NCI-H146 treated with DMSO at 0.1 percent for 48 hours (cell line): ENCODE measurements at regions not wholly inside any gene's neighbourhood (a gene's known extent, or its start where the extent isn't known, plus 50 kb on each side); places are given as distances from the start of the nearest gene placed in this dataset.

ENCODE experiments used
- DNase-seq: peaks from one replicate; lab custom pipeline; 2025; ENCODE audit not compliant: unreplicated experiment; lab: John Stamatoyannopoulos, UW

DNA sequence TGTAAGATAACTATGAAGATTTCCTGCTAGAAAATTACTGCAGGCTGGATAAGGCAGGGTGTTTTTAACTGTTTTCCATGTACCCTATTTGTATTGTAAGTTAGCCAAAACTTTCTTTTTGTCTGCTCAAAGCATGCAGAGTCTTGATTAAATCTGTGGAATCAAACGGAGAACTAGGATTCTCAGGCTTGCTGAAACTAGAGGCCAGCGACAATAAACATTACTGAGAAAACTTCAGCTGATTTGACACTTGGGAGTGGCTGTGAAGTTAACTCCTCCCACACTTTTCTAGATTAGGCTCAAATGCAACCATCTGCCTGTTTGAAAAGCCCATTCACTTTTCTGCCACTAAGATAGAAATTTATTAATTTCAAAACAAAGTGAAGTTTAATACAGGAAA lies 153.2 kb upstream of the FRMD4B start:
- no peak for DNase-seq

DNA sequence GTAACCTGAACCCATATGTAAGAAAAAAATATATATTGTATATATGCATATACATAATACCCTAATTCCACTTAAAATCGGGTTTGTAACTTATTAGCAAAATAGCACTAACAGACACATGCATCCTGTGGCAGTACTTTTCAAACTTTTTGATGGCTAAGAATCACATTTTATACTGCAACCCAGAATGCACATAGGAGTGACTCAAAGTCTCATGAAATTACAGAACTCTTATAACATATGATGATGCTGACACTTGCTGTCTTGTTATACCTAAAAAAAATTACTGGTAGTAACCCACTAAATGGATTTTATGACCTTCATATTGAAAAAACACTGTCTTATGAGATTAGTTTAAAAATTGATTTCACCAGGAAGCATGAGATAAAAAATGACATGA lies 152.4 kb upstream of the FRMD4B start:
- no peak for DNase-seq

DNA sequence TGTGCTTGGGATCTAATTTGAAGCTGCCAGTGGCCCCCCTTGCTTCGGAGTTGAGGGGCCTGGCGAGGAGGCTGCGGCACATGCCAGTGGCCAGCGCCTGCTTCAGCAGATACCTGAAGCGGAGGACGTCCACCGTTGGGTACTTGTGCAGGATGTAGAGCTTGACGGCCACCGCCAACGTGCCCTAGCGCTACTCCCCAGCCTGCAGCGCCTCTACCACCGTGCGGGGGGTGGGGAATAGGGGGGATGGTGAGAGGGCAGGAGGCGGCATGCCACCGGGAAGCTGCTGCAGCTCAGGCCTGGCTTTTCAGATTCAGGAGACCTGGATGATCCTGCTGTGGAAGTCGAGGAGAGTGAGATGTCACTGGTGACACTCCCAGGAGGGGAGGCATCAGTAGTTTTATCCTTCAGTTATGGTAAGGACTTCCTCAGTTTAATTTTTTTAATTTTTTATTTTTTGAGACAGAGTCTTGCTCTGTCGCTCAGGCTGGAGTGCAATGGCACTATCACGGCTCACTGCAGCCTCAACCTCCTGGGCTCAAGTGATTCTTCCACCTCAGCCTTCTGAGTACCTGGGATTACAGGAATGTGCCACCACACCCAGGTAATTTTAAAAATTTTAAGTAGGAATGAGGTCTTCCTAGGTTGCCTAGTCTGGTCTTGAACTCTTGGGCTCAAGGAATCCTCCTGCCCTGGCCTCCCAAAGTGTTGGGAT lies 150.6 kb upstream of the FRMD4B start:
- no peak for DNase-seq

DNA sequence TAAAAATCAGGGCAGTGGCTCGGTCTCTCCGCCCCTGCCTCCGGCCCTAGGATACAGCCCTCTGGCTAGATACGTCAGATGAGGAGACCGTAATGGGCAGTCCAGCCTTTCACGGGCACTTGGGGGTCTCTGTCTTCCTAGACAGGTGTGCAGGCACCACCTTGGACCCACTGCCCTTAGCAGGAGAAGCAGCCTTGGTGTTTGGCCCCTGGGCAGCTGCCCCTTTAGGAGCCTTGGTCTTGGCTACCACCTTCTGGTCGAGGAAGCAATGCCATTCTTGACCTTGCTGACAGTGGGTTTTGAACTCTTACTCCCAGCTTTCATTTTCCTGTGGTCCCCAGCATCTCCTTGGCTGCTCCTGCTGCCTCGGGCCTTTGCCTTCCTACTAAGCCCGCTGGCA lies 149.7 kb upstream of the FRMD4B start:
- DNase-seq = no peak

DNA sequence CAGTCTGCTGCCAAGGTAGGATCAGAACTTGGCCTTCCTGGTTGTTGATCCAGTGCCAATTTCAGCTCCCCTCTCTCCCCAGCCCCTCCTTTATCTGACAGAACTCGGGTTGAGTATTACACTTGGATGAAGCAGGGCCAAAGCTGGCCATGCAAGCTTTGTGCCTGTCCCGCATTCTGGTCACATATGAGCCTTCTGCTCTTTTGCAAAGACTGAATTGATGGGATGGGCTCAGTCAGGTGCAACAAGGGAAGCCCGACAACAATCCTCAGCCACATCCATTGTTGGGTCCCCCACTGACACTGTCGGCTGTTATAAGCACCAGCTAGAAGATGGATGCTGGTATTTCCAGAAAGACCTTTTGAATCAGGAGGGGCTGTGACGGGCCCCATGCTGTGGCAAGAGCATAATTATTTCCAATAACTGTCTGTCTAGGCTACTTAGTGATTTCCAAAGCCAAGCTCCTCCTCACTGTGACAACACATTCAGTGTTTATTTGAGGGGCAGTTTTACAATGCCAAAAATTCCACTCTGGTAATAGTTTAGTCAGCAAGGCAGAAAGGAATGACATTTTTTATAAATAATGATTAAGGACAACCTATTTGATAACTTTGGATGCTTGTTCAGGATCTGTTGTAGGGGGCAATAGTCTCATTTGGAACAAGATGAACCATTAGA lies 146.8 kb upstream of the FRMD4B start:
- DNase-seq = no peak

DNA sequence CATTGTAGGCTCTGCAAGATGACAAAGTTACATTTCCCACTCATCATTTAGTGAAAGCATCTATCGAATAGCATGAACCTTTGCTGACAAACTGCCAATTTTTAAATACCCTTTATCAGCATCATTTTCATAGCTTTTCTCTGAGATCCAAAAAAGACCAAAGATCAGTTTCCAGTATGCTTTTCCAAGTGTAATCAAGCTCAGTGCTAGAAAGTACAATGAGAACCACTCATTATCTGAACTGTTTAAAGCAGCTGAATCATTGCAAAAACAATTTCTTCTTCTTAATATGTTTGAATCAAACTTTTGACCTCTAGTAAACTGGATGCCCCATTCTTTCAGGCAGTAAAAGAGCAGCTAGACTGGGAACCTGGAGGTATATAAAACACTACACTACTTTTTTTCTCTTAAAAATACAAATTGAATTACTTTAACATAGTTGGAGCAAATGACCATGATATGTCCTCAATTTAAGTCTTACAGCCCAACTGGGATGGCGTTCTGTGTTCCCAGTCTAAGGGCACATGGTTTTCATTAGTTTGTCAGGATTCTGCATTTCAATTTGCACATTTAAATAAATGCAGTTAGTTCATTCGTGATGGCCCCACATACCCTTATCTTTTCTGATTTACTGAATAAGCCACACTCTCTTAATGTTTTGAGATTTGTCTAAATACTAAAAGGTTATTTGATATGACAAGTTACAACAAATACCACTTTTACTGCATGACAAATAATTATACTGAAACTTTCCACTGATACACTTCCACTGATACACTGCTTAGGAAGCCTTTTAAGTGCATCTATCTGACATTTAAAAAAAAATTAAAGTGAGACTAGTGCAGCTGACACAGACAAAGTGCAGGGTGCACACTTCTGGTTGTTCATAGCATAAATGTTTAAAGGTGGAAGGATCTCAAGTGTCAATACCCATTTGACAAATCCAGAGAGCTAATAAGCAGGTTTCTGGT lies 146.0 kb upstream of the FRMD4B start:
- DNase-seq = no peak

DNA sequence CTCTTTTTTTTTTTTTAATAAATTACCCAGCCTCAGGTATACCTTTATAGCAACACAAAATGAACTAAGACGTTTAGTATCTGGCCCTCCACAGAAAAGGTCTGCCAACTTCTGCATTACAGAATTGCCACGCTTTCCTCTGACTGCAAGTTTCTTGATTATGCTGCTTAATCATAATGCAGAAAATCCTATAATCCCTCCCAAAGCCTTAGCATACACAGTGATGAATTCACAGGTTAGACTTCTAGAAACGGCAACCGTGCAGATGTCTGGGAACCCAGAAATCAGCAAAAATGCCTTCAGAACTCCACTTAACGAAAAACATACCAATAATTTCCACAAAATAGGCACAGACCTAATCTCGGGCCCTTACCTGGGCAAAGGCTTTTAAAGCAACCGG lies 144.7 kb upstream of the FRMD4B start:
- no peak for DNase-seq

DNA sequence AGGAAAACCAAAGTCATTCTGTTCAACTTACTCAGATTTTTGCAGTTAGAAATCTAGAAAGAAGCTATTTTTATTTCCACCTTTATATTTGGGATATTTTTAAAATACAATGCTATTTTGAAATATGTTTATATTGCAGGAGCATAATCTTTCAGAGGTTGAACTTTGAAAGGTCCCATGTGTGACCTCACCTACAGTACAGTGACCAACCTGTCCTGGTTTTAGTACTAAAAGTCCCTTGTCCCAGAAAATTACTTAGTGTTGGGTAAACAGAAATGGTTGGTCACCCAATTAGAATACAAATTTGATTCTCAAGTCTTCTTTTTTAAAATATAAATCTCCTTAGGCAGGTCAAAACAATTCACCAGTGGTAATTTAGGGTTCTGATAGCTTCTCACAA lies 141.6 kb upstream of the FRMD4B start:
- DNase-seq = no peak

DNA sequence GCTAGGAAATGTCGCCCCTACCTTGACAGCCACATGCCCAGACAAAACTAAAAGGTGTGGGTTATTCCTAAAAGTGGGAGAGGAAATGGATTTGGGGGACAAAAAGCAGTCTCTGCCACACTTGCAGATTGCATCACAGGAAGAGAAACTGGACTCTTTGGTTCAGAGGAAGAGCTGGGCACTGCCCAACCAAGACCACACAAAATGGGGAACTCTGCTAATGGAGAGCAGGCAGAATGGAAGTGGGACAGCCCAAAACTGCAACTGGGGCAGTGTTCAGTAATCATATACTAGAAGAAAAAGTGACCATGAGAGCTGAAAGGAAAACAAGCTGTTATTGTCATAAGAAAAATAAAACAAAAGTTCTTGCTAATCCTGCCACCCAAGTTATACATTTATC lies 138.9 kb upstream of the FRMD4B start:
- DNase-seq = no peak

DNA sequence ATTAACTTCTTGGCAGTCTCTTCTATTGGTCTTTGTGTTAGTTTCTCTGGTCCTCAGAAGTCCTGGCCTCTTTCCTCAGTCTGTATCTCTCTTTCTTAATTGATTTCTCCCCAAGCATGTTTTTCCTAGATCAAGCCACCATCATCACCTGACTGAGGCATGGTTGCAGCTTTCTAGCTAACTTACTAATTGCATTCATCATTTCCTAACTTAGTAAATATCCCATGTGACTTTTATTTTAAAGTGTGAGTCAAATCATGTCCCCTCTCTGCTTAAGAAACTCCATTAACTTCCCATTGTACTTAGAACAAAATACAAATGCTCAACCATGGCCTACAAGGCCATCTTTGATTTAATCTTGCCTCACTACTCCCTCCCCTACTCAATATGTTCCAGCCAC lies 135.4 kb upstream of the FRMD4B start:
- DNase-seq = no peak

DNA sequence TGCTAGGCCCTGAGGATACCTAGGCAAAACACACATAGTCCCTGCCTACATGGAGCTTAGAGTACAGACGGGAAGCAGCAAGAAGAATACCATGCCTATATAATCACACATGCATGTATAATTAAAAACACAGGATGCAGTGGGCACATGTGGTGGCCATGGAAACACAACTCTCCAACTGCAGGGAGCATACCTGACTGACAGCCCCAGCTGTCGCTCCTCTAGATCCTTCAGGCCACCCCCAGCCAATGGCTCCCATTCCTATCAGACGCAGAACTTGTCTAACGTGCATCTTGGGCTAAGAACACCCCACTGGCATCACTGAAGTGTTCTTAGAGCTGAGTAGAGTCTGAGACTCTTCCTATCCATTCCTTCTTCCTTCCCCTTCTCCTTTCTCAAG lies 125.5 kb upstream of the FRMD4B start:
- no peak for DNase-seq

DNA sequence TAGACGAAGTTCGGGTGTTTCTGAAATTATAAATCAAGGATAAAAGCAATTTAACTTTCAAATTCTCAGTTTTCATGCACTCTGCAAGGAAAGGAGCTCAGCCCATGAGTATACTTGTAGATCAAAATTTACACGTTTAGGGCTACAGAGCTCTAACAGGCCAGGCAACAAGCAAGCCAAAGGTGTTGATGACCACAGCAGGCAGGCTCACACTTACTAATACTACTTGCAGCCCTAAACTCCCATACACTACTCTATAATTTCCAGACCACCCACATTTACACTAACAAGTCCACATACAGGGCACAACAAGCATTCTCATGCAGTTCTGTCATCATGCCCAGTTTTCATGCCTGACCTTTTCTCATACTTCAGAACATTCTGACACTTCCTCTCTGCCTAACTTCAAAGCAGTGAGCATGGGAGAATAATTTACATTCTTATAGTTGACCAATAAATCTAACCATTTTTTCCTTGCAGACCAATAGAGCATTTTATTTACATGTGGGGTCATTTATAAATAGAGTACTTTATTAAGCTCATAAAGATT lies 124.7 kb upstream of the FRMD4B start:
- no peak for DNase-seq

DNA sequence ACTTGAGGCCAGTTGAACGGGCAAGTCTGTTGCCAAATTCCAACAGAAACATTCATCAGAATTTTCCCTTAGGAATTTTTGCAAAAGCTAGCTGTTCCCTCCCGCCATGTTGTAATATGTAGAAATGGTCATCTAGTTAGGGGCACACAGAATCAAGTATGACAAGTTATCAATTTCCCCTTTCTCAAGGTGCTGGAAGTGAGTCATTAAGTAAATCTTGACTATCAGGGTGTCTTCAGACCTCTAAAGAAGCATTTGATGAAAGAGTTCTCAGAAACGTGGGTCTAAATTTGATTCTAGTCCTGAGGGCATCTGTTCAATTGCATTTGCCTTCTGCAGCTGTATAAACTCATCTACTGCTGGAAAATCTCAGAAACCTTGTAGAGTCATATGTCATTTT lies 123.4 kb upstream of the FRMD4B start:
- no peak for DNase-seq

DNA sequence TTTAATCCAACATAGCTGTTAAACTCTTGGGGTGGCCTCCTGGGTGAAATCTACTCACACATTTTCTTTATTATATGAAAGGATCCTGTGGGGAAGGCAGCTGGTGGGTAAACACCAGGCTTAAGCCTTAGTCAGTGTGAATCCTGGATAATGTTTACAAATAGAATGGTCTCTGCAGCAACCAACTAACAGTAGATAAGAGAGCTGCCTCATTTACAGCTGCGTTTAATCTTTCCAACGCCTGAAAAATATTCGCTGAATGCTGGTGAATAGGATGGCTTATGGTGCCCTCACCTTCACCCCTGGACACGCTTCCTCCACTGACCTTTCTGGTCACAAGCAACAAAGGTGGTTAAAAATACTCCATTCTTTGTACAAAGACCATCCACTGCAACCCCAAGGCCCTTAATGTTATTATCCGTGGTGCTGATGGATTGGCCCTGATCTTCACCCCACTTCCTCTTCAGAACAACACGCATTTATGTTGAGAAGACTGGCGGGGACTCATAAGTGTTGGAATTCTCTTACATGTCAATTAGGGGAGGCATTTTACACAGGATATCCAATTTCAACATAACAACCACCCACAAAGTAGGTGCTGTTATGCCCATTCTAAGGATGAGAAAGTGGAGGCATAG lies 120.0 kb upstream of the FRMD4B start:
- peak; percentile 12 for DNase-seq

DNA sequence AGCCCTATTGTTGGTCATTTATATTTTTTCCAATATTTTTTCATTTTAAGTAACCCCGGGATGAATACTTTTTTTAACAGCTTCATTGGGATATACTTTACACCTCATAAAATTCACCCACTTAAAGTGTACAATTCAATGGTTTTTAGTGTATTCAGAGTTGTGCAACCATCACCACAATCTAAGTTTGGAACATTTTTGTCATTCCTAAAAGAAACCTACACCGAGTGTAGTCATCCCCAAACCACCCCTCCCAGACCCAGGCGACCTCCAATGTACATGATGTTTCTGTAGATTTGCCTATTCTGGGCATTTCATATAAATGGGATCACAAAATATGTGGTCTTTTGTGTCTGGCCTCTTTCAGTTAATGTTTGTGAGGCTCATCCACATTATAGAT lies 118.3 kb upstream of the FRMD4B start:
- no peak for DNase-seq

DNA sequence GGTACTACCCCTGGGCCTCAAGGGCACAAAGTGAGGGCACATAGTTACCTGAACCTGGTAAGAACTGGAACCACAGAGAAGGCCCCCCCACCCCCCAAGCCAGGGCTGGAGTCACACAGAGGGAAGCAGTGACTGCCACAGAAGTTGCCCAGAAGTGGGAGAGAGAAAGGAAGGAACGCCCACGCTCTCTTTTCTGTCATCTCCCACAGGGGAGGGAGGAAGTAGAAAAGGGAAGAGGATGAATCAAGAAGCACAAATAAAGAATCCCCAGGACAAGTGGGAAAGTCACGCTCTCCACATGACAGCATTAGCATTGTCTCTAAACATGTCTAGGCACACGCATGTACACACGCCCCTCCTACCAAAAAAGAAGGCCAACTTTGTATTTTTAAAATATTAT lies 114.7 kb upstream of the FRMD4B start:
- no peak for DNase-seq

DNA sequence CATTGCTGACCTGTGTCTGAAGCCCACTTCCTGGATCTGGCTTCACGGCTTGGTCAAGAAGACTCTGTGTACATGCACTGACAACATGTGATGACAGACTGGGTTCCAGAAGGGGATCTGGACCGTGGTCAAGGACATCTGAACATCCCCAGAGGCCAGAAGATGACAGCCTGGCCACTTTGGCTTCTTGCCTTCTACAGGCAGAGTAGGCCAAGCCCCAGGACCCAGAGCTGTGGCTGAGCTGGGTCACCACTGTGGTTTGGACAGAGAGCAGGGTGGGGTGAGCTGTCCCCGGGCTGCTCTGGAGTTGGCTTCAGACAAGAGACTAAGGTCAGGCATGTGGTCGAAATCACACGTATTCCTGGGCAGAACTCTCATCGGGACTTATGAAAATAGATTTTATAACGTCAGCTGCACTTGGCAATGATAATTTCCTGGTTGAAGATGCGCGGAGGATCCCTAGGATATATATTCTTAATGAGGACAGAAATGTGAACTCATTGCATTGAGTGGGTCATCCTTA lies 114.1 kb upstream of the FRMD4B start:
- DNase-seq = no peak

DNA sequence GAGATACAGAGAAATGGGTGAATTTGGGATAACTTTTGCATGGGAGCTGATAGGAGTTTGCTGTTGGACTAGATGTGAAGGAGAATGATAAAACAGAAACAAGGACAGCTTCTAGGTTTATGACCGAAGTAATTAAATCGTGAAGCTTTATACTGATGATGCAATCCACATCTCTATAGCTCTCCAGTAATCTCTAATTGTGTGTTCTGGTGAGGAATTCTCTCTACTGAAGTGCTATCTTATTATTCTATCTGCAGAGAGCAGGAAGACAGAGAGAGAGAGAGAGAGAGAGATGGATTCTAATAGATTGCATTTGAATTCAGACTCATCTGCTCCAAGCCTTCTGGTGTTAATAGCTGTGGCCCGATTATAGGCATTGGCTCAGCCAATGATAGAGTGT lies 113.5 kb upstream of the FRMD4B start:
- DNase-seq = no peak

DNA sequence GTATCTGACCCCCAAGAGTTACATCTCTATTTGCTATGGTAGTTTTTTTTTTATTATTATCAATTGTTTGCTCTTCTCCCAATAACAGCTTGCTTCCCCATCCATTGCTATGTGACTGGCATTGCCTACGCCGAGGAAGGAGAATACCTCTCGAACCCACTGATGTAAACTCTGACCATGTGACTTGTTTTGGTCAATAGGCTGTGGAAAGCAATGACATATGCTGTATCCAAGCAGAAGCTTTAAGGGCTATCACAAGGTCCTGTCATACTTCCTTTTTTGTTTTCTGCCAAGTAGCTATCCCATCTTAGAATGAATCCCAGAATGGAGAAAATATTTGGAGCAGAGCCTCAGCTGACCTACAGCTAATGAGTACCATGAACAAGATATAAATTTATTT lies 111.0 kb upstream of the FRMD4B start:
- no peak for DNase-seq

DNA sequence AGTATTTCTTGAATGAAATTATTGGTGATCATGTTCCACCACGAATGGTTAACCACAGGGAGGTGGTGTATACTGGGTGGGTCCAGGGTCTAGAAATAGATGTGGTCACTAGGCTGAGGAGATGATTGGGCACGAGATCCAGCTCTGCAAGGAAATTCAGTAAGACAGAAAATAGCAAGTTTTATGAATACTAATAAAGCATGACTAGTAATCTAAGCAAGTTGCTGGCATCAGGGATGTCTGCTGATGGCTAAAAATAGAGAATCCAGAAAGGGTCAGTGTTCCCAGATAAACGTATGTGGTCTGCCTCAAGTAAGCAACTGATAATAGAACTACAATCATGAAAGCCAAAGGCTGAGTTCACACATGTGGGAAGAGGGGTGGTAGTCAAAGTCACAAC lies 108.3 kb upstream of the FRMD4B start:
- DNase-seq = no peak

DNA sequence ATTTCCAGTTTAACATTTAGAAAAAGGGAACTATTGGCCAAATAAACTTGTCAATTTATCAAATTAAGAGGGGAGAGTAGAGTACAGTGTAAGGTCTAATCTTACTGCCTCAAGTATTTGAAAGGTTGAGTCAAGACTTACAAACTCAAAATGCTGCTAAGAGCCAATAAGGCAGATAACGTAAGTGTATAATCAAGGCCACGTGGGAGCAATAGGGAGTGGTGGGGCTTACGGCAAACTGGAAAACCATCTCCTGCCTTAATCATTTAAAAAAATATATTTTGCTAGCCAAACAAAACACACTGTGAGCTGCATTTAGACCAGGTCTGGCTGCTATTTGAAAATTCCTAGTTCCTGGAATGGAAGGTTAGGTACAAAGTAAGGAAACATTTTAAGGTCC lies 107.3 kb upstream of the FRMD4B start:
- no peak for DNase-seq
